ENCODE measurements at regions not wholly inside any gene's neighbourhood (a gene's known extent, or its start where the extent isn't known, plus 50 kb on each side); places are given as distances from the start of the nearest gene placed in this dataset.

- Histone ChIP-seq H3K27me3 (ENCODE audit: insufficient read depth, low read length) (no peaks in the 10 kb centered on the region), H2AFZ (ENCODE audit: low read length) (no peak overlapping the region), H4K20me1 (ENCODE audit: insufficient read depth, low read length) (no peaks in the 10 kb centered on the region), H3K9ac (ENCODE audit: low read length) (no peak overlapping the region), H3F3A (ENCODE audit: insufficient read depth, low read length) (no peaks in the 10 kb centered on the region), H3K4me1 (ENCODE audit: insufficient read depth, low read length, severe bottlenecking) (no peaks in the 10 kb centered on the region), H3K27ac (ENCODE audit: low read depth, low read length, poor library complexity, severe bottlenecking) (no peak overlapping the region), H3K9me2 (ENCODE audit: low read depth, low read length) (no peaks in the 10 kb centered on the region), H3K9me3 (ENCODE audit: low read length) (no peaks in the 10 kb centered on the region), H3K4me2 (ENCODE audit: low read length) (no peak overlapping the region), H3K36me3 (ENCODE audit: insufficient read depth, low read length) (no peaks in the 10 kb centered on the region), H3K79me2 (ENCODE audit: insufficient read depth, low read length) (no peaks in the 10 kb centered on the region), H3K4me3 (ENCODE audit: low read depth, low read length, poor library complexity, severe bottlenecking) (no peak overlapping the region)
- no peak for TF ChIP-seq EZH2 (IDR thresholded peaks at IDR 0.05; ENCODE audit: borderline replicate concordance, low read length)
Observed at GRCh38 chr2:19846567-19846966, 55.2 kb downstream of the TTC32 start.

DNA sequence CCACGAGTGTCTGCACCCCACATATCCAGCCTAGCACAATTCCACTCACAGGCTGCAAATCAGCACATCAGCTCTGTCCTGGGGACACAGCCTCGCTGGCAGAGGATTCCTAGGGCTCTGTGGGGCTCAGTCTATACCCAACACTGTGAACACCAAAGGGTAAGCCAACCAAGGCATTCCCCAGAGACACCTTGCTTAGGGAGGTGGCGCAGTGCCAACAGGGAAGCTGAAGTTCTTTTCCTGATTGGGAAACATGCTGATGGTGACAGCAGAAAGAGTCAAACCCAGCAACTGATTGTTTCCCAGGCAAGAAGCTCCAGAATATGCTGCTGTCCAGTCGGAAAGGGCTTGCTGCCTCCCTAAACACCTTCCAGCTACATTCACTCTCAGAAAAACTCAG, 55.8 kb downstream of the TTC32 start:
- H3K79me2 ChIP-seq (ENCODE audit: insufficient read depth, low read length): no peaks in the 10 kb centered on the region
- H3K4me3 ChIP-seq (ENCODE audit: low read depth, low read length, poor library complexity, severe bottlenecking): no peak overlapping the region
- H3K27me3 ChIP-seq (ENCODE audit: insufficient read depth, low read length): no peaks in the 10 kb centered on the region
- no peak for TF ChIP-seq CTCF (IDR thresholded peaks at IDR 0.05; ENCODE audit: low read length)
- no peak for TF ChIP-seq EZH2 (IDR thresholded peaks at IDR 0.05; ENCODE audit: borderline replicate concordance, low read length)
- no peak overlapping the region for H2AFZ ChIP-seq (ENCODE audit: low read length)
- no peaks in the 10 kb centered on the region for H4K20me1 ChIP-seq (ENCODE audit: insufficient read depth, low read length)
- no peak overlapping the region for H3K27ac ChIP-seq (ENCODE audit: low read depth, low read length, poor library complexity, severe bottlenecking)
- no peaks in the 10 kb centered on the region for H3K9me3 ChIP-seq (ENCODE audit: low read length)
- H3K9ac ChIP-seq (ENCODE audit: low read length): no peak overlapping the region
- no peaks in the 10 kb centered on the region for H3K9me2 ChIP-seq (ENCODE audit: low read depth, low read length)
- H3K4me1 ChIP-seq (ENCODE audit: insufficient read depth, low read length, severe bottlenecking): no peaks in the 10 kb centered on the region
- no peaks in the 10 kb centered on the region for H3K36me3 ChIP-seq (ENCODE audit: insufficient read depth, low read length)
- no peak overlapping the region for H3K4me2 ChIP-seq (ENCODE audit: low read length)
- no peaks in the 10 kb centered on the region for H3F3A ChIP-seq (ENCODE audit: insufficient read depth, low read length)

DNA sequence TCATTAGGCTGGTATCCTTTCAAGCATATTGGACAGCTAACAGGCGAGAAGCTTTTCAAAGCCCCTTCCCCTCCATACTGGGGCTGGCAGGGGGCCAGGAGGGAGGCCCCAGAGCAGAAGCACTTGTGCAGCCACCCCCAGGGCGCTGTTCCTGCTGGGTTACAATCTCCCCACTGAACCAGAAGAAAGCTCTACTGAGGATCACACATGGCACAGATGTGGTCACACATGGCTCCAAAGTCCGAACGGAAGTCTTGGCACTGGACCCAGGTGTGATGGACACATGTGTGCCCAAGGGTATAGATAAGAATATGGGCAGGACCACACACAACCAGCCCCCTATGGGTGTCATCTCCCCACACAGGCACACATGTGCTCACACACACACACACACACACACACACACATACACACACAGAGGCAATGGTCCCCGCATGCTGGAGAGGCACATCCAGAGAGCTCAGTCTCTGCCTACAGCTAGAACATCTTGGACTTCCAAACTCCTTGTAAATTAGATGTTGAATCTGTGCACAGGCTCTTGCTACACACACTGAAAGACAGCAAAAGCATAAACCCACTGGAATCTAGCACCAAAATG, 56.4 kb downstream of the TTC32 start:
- H3K27me3 ChIP-seq (ENCODE audit: insufficient read depth, low read length): no peaks in the 10 kb centered on the region
- H3K9ac ChIP-seq (ENCODE audit: low read length): no peak overlapping the region
- H3K4me3 ChIP-seq (ENCODE audit: low read depth, low read length, poor library complexity, severe bottlenecking): no peak overlapping the region
- no peaks in the 10 kb centered on the region for H3K79me2 ChIP-seq (ENCODE audit: insufficient read depth, low read length)
- H3F3A ChIP-seq (ENCODE audit: insufficient read depth, low read length): no peaks in the 10 kb centered on the region
- no peaks in the 10 kb centered on the region for H3K36me3 ChIP-seq (ENCODE audit: insufficient read depth, low read length)
- no peak overlapping the region for H3K27ac ChIP-seq (ENCODE audit: low read depth, low read length, poor library complexity, severe bottlenecking)
- no peaks in the 10 kb centered on the region for H3K4me1 ChIP-seq (ENCODE audit: insufficient read depth, low read length, severe bottlenecking)
- H3K4me2 ChIP-seq (ENCODE audit: low read length): no peak overlapping the region
- TF ChIP-seq CTCF (IDR thresholded peaks at IDR 0.05; ENCODE audit: low read length): no peak
- no peak for TF ChIP-seq EZH2 (IDR thresholded peaks at IDR 0.05; ENCODE audit: borderline replicate concordance, low read length)
- no peaks in the 10 kb centered on the region for H4K20me1 ChIP-seq (ENCODE audit: insufficient read depth, low read length)
- H3K9me2 ChIP-seq (ENCODE audit: low read depth, low read length): no peaks in the 10 kb centered on the region
- no peak overlapping the region for H2AFZ ChIP-seq (ENCODE audit: low read length)
- H3K9me3 ChIP-seq (ENCODE audit: low read length): no peaks in the 10 kb centered on the region

GRCh38 chr2:19844750-19845149, 57.0 kb downstream of the TTC32 start:
- Histone ChIP-seq H3K4me3 (ENCODE audit: low read depth, low read length, poor library complexity, severe bottlenecking) (no peak overlapping the region), H3K4me1 (ENCODE audit: insufficient read depth, low read length, severe bottlenecking) (no peaks in the 10 kb centered on the region), H2AFZ (ENCODE audit: low read length) (no peak overlapping the region), H3F3A (ENCODE audit: insufficient read depth, low read length) (no peaks in the 10 kb centered on the region), H3K9me2 (ENCODE audit: low read depth, low read length) (no peaks in the 10 kb centered on the region), H3K9ac (ENCODE audit: low read length) (no peak overlapping the region), H3K27ac (ENCODE audit: low read depth, low read length, poor library complexity, severe bottlenecking) (no peak overlapping the region), H3K27me3 (ENCODE audit: insufficient read depth, low read length) (no peaks in the 10 kb centered on the region), H3K4me2 (ENCODE audit: low read length) (no peak overlapping the region), H3K36me3 (ENCODE audit: insufficient read depth, low read length) (no peaks in the 10 kb centered on the region), H3K79me2 (ENCODE audit: insufficient read depth, low read length) (no peaks in the 10 kb centered on the region), H4K20me1 (ENCODE audit: insufficient read depth, low read length) (no peaks in the 10 kb centered on the region), H3K9me3 (ENCODE audit: low read length) (no peaks in the 10 kb centered on the region)
- TF ChIP-seq EZH2 (IDR thresholded peaks at IDR 0.05; ENCODE audit: borderline replicate concordance, low read length) (no peak), CTCF (IDR thresholded peaks at IDR 0.05; ENCODE audit: low read length) (no peak)

Measured in OCI-LY1 (cell line).